ENCODE measurements at regions not wholly inside any gene's neighbourhood (a gene's known extent, or its start where the extent isn't known, plus 50 kb on each side); places are given as distances from the start of the nearest gene placed in this dataset.
"Not testable (repeated sequence)": the region's sequence is repeated elsewhere in the genome, so short reads cannot be mapped to it uniquely, and the experiment has no call there.

- no peak for DNase-seq
These were observed 1381.8 kb downstream of the EFNA5 start for GRCh38 chr5:106288979-106289378.

DNA sequence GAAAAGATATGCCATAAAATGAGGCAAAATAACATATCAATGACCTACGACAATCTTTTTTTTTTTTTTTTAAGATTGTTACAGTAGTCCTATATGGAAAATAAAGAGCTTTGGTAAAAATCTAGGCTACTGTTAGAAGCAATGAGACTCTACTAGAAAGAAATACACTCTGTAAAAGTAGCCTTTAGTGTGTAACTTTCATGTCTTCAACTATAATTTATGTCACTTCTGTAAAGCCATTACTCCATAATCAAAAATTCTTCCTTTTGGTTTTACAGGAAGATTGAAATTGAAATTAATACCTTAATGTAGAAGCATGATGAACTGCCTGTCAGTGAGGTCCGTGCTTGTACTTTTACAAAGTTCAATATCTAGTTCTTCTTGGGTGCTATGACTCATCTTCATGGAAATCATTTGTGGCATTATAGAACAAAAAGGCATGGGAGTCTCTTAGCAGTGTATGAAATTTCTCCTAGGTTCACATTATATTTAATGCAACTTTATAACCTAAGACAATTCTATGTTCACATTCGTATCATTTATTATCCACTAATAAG is 1393.1 kb downstream of the EFNA5 start:
- DNase-seq: no peak

DNA sequence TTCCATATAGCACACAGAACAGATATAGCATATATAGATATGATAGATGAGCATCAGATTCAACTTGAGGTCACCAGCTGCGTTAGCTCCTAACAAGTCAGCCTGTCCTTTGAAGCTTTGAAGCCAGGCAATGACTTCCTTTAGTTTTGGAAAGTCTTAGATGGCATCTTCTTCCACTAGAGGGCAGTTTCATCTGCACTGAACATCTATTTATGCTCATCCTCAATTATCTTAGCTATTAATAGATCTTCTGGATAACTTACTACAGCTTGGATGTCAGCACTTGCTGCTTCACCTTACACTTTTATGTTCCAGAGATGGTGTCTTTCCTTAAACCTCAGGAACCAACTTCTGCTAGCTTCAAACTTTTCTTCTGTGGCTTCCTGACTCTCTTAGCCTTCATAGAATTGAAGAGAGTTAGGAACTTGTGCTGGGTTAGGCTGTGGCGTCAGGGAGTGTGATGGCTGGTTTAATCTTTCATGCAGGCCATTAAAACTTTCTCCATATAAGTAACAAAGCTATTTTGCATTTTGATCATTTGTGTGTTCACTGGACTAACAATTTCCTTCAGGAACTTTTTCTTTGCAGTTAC is 1401.4 kb downstream of the EFNA5 start:
- DNase-seq: no peak

GRCh38 chr5:106267256-106267655 is 1403.5 kb downstream of the EFNA5 start:
- no peak for DNase-seq

- no peak for DNase-seq
These were observed 1408.3 kb downstream of the EFNA5 start for GRCh38 chr5:106262395-106262794.

DNA sequence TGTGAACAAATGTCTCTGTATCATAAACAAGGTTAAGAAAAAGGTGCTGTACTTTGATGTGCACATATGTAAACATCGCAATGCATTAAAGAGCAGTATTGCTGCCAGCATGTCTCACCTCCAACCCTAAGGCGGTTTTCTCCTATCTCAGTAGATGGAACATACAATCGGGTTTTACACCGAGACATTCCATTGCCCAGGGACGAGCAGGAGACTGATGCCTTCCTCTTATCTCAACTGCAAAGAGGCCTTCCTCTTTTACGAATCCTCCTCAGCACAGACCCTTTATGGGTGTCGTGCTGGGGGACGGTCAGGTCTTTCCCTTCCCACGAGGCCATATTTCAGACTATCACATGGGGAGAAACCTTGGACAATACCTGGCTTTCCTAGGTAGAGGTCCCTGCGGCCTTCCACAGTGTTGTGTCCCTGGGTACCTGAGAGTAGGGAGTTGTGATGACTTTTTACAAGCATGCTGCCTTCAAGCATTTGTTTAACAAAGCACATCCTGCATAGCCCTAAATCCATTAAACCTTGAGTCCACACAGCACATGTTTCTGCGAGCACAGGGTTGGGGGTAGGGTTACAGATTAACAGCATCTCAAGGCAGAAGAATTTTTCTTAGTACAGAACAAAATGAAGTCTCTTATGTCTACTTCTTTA is 1411.2 kb downstream of the EFNA5 start:
- not testable (repeated sequence) for DNase-seq

GRCh38 chr5:106258591-106259125 is 1412.1 kb downstream of the EFNA5 start:
- DNase-seq: no peak

GRCh38 chr5:106254784-106255183 is 1416.0 kb downstream of the EFNA5 start:
- no peak for DNase-seq

GRCh38 chr5:106246044-106246745 is 1424.5 kb downstream of the EFNA5 start:
- not testable (repeated sequence) for DNase-seq

DNA sequence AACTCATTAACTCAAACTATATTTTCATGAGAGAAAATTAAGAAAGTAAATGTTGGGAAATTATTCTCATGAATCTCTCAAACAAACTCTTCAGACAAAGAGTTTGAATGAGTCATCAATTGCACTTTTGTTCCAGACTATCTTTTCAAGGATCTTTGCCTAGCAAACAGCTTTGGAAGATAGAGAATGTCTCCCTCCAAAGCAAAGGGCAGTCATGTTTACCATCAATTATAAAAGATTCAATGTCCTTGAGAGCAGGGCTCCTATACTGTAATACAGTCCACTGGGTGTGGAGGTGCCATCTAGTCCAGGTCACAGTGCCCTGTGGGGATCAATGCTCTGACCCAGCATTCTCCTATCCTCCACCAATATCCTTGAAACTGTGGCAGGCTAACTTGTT is 1429.3 kb downstream of the EFNA5 start:
- DNase-seq: no peak

- no peak for DNase-seq
These were observed 1464.7 kb downstream of the EFNA5 start for GRCh38 chr5:106205916-106206571.

- DNase-seq: no peak
These were observed 1468.7 kb downstream of the EFNA5 start for GRCh38 chr5:106202035-106202434.

- DNase-seq: no peak
These were observed 1469.8 kb downstream of the EFNA5 start for GRCh38 chr5:106200971-106201370.

- no peak for DNase-seq
These were observed 1474.9 kb downstream of the EFNA5 start for GRCh38 chr5:106195679-106196474.

- DNase-seq: no peak
These were observed 1481.5 kb downstream of the EFNA5 start for GRCh38 chr5:106189121-106189809.

- no peak for DNase-seq
These were observed 1485.1 kb downstream of the EFNA5 start for GRCh38 chr5:106185661-106186081.

DNA sequence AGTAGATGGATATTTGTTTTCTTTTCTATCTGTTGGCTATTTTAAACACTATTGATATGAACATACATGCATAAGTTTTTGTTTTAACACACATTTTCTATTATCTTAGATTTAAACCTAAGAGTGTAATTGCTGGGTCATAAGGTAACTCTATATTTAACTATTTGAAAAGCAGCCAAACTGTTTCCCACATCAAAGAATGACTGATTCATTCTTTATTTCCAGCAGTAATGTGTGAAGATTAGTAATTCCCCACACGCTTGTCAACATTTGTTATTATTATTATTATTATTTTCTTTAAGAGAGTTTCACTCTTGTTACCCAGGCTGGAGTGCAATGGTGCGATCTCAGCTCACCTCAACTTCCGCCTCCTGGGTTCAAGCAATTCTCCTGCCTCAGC is 1495.8 kb downstream of the EFNA5 start:
- DNase-seq: no peak

- no peak for DNase-seq
These were observed 1497.8 kb downstream of the EFNA5 start for GRCh38 chr5:106172681-106173532.

DNA sequence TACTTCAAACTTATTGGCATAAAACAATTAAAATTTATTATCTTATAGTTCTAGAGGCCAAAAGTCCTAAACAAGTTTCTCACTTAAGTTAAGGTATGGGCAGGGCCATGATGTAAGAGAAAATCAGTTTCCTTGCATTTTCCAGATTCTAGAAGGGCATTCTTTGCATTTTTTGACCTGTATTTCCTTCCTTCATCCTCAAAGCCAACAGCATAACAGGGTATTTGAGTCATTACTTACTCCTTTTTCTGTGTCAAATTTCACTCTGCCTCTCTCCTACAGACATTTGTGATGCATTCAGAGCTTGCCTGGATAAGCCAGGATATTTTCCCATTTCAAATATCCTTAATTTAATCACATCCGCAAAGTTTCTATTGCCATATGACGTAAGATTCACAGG is 1499.0 kb downstream of the EFNA5 start:
- no peak for DNase-seq

GRCh38 chr5:106171132-106171531 is 1499.6 kb downstream of the EFNA5 start:
- DNase-seq: no peak

GRCh38 chr5:106167766-106168165 is 1503.0 kb downstream of the EFNA5 start:
- DNase-seq: no peak

Data from stimulated activated CD4-positive, alpha-beta T cell treated with anti-CD3 and anti-CD28 coated beads, Interleukin-1b, Interleukin-23, amount 100 ng/mL, for 48 hours (primary cell).